Astrocyte of the hippocampus (primary cell): ENCODE measurements at regions not wholly inside any gene's neighbourhood (a gene's known extent, or its start where the extent isn't known, plus 50 kb on each side); places are given as distances from the start of the nearest gene placed in this dataset.
A peak's percentile ranks its signal among the peaks of the same experiment; 100 is the strongest.
"Not testable (repeated sequence)": the region's sequence is repeated elsewhere in the genome, so short reads cannot be mapped to it uniquely, and the experiment has no call there.

Source experiments
- DNase-seq: peaks from one replicate; pipeline ENCODE4 v3.0.0; 2011; ENCODE audit warnings: low read depth, low spot score

DNA sequence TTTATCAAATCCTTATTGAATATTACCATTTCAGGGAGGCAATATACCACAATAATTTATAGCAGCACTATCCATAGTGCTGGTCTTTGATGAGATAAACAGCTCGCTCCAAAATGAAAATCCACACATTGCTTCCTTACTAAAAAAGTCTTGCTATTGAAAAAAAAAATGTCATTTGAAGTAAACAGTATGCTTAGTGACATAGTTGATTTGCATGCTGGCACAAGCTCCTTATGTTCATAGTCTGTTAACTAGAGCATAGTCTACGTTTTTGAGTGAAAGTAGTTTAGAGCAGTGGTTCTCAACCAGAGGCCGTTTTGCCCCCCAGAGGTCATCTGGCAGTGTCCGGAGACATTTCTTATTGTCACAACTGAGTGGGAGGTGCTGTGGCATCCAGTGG is 249.4 kb upstream of the PDZRN3 start:
- DNase-seq = no peak

DNA sequence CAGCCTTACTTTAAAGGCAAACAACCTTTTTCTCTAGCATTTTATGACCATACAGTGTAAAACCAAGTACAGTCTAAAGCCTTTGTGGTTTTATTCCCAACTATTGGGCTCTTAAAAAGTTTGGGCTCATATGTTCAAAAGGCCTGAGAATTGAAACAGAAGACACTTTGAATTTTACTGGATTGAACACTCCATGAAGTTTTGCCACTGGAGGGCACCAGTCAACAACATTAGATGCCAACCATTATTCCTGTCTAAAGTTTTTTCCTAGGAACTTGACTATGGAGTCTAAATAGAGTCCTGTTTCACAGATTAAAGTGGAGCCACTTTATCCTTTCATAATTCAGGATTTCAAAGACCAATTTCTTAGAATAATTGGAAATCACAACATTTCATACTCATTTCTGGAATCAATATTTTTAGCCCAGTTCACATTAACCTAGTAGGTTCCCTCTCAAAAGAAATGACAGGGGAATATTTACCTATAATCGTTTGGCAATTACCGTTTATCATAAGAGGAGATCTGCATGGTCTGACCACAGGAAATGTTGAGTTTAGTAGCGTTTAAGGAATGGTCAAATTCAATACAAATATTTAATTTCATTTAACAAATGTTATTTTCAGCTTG is 244.1 kb upstream of the PDZRN3 start:
- peak; percentile 70 for DNase-seq

DNA sequence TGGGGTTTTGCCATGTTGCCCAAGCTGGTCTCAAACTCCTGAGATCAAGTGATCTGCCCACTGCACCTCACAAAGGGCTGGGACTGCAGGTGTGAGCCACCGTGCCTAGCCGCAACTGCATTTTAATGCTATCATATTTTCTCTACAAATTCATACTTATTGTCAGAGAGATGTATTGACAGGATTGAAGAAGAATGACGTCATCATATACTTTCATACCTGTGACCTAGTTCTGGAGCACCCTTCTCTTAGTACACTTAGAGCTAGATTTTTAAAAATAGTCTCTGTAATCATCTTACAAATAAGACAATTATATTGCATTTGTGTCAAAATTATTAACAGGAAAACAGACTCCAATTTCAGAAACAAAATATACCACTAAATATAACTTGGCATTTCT is 242.8 kb upstream of the PDZRN3 start:
- no peak for DNase-seq

DNA sequence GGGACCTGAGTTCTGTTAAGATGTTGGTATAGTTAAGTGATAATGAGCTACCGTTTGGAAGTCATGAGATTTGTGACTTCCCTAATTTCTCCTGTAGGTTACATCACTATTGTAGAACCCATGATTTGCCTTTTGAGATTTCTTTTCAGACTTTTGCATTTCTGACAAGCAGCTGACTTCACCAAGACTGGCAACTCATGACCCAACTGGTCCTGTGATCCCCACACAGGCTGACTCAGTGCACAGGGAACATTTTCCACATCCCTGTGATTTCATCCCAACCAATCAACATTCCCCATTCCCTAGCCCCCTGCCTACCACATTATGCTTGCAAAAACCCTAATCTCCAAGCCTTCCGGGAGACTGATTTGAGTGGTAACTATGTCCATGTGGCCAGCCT is 242.1 kb upstream of the PDZRN3 start:
- no peak for DNase-seq

DNA sequence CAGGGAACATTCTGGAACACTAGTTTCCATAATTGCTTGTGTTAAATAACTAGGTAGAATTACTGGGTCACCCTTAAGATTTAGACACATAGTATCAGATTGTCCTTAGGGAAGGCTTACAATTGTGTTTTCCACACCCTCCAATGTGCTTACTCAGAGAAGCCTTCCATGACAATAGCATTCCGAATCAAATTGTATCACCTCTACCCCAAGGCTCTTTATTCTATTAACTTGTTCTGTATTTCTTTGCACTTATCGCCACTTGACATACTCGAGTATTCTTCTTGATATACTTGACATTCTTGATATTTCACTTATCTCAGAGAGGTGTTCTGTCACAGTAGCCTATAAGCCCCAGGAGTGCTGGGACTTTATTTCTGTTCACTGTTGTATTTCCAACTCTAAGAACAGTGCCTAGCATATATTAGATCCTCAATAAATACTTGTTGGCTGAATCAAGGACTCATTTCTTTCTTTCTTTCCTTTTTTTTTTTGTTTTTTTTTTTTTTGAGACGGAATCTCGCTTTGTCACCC is 238.9 kb upstream of the PDZRN3 start:
- no peak for DNase-seq

DNA sequence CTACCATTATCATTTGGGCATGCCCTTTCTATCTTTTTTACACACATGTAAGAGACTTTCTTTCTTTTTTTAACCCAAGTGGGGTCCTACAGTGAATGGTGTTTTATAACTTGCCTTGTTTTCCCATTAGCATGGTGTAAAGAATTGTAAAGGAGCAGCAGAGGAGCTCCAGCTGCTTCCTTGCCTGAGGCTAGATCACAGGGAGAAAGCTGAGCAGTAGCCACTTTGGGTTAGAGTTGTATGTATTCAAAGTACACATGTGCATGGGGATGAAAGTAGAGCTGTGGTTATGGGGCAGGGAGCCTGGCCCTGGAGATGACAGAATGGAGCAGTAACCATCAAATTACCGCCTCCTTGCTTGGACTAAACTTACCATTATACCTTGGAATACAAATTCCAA is 231.1 kb upstream of the PDZRN3 start:
- DNase-seq = no peak

DNA sequence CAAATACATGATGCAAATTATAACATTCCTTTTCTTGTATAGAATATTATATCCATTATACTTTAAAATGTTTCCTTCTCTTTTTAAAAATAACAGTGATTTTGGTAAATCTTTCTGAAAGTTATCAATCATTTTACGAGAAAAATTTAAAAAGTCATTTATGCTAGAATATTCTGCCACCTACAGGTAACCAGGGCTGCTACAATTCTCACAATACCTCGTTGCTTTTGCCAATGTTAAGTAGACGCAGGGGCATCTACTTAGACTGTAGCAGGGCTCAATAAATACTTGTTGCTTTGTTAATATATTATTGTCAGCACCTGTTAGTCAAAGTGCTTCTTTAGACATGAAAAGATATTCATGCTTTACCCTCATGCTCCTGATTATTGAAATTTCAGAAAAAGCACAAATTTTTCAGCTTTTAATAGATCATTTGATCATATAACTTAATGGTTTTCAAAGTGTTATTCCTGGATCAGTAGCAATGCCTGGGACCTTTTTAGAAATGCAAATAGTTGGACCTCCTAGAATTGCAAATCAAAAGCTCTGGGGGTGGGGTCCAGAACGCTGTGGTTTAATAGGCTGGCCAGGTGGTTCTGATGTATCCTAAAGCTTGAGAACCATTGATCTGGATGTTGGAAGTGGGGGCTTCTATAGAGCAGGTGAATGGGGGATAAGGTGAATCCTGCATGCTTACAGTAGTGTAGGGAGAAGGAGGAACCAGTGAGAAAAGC is 223.6 kb upstream of the PDZRN3 start:
- DNase-seq = peak; percentile 45

DNA sequence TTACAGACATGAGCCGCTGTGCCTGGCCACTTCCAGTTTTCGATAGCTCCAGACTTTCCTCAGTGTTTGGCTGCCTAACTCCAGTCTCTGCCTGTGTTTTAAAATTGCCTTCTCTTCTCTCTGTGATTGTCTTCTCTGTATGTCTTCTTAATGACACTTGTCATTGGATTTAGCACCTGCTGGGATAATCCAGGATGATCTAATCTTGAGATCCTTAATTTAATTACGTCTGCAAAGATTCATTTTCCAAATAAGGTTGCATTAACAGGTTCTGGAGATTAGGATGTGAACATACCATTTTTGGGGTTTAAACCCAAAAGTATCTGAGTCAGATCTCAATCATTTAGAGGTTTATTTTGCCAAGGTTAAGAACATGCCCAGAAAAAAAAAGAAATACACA is 222.2 kb upstream of the PDZRN3 start:
- DNase-seq = no peak

DNA sequence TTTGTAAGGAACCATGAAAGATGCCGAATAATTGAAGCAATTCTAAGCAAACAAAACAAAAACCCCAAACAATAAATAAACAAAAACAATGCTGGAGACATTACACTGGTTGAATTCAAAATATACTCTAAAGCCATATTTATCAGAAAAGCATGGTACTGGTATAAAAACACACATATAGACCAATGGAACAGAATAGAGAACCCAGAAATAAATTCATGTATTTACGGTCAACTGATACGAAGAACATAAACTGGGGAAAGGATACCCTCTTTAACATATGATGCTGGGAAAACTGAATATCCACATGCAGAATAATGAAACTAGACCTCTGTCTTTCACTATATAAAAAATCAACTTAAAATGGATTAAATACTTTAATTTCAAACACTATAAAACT is 214.3 kb upstream of the PDZRN3 start:
- DNase-seq = no peak

DNA sequence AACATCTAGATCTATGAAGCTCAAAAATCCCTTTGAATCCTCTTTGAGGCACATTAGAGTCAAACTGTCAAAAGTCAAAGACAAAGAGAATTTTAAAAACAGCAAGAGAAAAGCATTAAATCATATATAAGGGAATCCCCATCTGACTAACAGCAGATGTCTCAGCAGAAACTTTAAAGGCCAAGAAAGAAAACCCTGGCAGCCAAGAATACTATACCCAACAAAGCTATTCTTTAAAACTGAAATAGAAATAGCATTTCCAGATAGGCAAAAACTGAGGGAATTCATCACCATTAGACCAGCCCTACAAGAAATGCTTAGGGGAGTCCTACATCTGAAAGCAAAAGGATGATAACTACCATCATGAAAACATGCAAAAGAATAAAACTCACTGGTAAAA is 211.2 kb upstream of the PDZRN3 start:
- DNase-seq = no peak

DNA sequence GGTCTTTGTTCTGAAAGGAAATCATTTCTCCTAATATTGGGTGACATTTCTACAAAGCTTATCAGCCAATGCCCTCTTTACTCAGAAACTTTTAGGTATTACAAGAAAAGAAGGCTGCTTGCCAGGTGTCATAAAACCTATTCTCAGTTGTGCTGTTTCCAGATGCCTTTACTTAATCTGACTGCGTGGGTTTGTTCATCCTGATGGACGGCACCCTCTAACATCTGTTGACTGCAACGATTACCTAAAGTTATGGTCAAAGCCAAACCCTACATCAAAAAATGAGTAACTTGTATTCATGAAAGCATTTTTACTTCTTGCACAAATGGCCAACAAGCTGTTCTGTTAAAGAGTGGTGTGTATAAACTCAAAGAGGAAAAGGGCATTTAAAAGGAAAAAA is 207.7 kb upstream of the PDZRN3 start:
- no peak for DNase-seq

DNA sequence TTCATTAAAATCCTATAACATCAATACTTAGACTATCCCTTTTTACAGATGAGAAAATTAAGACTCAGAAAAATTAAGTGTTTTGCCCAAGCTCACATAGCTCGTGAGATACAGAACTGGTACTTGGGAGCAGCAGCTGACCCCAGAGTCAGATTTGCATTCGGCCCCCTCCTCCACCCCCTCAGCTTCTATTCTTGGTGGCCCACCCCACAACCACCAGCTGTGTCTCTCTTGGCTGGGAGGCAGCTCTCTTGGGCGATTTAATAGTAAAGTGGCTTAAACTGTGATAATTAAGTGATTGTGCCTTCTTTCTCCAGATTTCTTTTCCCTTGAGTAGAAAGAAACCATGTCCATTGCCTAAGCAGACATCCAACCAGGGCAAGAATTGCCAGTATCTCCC is 203.6 kb upstream of the PDZRN3 start:
- no peak for DNase-seq

DNA sequence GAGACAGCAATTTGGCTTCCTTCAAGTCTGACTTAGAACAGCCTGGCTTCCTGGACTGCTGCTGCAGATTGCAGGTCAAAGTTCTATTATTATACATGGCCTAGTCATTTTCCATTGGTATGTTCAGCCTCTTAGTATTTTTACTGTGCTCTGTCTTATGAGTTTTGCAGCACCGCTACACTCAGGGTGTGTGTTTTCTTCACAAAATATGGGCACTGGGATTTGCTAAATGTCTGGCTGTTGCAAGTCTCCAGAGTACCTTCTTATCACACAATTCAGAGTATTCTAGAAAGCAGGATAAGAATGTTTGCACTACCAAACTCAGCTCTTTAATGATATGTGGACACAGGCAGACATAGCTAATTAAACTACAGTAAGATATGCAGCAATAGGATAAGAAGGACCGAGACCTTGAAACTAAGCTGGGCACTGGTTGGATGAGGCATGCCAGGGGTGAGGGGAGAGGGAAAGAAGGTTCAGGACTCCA is 203.0 kb upstream of the PDZRN3 start:
- DNase-seq = no peak

DNA sequence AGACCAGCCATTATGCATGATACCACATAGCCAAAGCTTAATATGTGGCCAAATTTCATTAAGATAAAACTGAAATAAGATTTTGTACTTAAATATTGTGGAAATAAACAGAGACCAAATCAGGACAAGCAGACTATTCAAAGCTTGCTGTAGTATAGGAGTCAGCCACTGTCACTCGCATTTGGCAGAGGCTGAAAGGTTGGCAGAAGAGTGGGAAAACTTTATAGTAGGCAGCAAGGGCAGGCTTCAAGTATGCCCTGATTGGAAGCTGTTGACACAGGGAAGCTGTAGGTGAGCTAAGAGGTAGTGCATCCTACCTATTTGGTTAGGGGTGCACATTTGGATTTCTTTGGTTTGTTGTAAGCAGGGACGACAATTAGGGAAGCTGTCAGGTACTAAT is 202.5 kb upstream of the PDZRN3 start:
- no peak for DNase-seq

DNA sequence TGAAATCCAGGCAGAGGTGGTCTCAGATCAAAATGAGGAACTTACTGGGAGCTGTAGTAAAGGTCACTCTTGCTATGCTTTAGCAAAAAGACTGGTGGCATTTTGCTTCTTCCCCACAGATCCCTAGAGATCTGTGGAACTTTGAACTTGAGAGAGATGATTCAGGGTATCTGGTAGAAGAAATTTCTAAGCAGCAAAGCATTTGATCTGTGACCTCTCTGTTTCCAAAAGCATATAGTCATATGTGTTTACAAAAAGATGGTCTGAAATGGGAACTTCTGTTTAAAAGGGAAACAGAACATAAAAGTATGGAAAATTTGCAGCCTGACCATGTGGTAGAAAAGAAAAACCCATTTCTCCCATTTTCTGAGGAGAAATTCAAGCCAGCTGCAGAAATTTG is 196.2 kb upstream of the PDZRN3 start:
- not testable (repeated sequence) for DNase-seq

DNA sequence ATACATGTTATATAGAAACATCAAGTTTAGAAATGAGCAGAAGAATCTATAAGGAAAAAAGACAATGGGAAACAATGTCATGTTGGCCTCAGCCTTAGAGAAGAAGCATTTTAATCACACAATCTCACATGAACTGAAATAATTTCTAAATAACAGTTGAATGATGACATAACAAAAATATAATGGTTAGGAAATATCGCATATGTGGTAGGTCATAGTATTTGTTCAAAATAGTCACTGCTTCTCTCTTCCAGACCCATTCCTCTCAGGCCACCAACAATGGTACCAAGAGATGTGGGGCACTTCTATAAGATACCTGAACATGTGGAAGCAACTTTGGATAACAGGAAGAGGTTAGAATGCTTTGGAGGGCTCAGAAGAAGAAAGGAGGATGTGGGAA is 195.7 kb upstream of the PDZRN3 start:
- no peak for DNase-seq

DNA sequence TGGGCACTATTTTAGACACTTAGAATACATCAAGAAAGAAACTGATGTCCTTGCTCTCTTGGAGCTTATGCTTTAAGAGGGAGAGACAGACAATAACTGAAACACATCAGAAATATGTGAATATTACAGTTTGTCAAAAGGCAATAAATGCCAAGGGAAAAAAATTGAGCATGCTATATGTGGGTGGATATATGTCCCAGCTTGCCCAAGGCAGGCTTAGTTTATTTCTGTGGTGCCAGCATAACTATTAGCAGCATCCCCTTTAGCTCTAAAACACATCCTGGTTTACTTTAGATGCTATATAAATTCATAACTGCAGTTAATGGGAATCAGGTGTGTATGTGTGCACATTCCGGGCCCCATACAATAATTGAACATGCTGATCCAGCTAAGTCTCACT is 191.2 kb upstream of the PDZRN3 start:
- DNase-seq = no peak

DNA sequence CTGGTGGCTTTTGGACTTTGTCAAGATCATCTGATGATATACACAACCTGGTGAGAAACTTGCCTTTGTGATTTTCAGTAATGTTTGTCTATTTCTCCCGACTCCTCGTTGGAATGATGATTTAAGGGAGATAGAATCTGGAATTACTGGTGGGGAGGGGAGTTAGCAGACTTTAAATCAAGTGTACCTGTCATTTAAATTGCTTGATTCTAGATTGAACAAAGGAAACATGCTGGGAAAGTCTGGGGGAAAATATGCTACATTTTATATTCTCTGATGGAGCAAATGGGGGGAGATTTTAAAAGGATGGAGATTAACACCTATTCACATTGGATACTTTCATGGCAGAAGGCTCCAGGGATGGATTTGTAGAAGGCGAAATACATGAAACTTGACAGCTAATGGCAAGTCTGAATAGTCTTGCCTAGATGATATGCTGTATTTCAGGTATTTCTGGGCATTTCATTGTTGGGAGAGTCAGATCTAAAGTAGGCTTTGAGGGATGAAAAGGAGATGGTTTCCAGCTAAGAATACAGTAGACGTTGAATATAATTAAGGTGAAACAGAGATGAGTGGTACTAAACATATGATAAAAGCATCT is 189.1 kb upstream of the PDZRN3 start:
- no peak for DNase-seq

DNA sequence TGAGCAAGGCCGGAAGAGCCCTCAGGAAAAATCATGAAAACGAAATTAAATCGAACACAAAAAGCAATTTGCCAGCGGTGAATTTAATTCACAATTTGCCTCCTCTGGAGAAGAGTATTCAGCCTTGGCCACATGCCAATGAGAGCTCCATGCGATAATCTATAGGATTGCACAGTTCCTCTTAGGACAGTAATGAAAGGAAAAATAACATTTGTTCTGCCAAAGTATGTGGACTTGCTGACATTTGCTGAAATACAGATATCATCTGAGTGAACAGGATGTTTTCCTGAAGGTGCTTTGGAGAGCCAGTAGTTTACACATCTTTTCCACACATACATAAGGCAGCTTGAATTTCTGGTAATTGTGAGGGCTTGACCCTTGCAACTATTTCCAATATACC is 188.6 kb upstream of the PDZRN3 start:
- no peak for DNase-seq

DNA sequence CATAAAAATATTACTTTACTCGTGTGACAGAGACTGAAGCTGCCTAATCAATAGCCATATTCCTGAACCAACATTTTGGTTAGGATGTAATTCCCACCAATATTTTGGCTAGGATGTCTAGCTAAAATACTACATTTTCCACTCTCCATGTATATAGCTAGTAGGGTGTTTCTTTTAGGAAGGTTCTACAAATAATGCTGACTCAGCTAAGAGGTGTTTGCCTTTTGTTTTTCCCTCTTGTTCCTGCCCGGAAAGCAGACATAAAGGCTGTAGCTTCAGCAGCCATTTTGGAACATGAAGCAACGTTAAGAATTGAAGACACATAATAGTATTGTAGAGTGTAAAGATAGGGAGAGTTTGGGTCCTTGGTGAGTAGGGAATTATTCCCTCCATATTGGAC is 187.3 kb upstream of the PDZRN3 start:
- no peak for DNase-seq

DNA sequence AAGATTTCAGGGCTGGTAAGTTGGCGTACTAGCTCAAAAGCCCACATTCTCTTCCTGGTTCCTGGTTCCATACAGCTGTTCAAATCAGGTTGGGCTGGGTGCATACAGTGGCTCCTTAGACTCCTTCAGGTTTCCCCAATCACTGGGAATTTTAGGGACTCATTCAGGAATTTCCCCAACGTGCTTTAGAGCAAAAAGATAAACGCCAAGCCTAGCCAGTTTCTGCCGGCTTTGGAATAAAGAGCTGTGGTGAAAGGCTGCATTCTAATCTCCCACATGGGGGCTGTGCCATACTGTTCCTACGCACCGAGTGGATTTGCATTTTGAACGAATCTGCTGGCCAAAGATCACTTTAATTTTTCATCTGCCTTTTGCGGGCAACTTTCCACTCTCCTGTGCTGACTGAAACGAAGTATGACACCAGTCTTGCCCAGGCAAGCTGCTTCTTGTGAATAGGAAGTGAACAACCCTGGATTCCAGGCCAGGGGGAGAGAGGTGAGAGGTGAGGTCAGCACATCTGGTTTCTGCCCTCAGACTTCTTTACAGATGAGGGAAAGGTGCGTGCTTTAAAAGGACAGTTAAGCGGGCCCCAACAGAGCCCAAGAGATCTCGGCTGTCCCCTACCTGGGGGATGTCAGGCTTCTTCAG is 184.2 kb upstream of the PDZRN3 start:
- DNase-seq = peak; percentile 52

DNA sequence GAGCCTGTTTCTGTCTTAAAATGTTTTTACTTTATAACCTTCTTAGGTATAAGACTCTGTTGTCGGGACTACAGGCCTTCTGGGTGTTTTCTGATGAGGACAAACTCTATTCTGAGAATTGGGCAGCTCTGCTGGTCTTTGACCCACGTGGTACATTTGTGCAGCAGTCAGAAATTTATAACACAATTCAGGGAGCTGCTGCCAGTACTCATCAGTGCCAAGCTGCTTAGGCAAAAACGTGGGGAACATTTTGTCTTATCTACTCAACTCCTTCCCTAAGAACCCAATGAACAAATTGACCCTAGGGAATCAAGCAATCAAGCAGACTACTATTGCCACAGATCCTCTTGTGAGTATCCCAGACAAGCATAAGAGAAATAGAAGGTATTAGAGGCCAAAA is 180.7 kb upstream of the PDZRN3 start:
- DNase-seq = no peak
